Ectodermal cell (in vitro differentiated cells): ENCODE measurements at regions not wholly inside any gene's neighbourhood (a gene's known extent, or its start where the extent isn't known, plus 50 kb on each side); places are given as distances from the start of the nearest gene placed in this dataset.

Source experiments
- H3K27ac ChIP-seq: 2 replicates; pipeline ENCODE4 v1.7.0; 2013; ENCODE audit warnings: mild to moderate bottlenecking, low read depth, low read length; ENCODE audit not compliant: insufficient read depth, poor library complexity, severe bottlenecking
- H3K27me3 ChIP-seq: 2 replicates; pipeline ENCODE4 v1.7.0; 2013; ENCODE audit warnings: mild to moderate bottlenecking, low read length; ENCODE audit not compliant: insufficient read depth, control insufficient read depth, poor library complexity, severe bottlenecking
- H3K36me3 ChIP-seq: one replicate; pipeline ENCODE4 v1.7.0; 2013; ENCODE audit warnings: low read length; ENCODE audit not compliant: control insufficient read depth, insufficient read depth
- H3K4me1 ChIP-seq: one replicate; pipeline ENCODE4 v1.7.0; 2013; ENCODE audit warnings: low read length; ENCODE audit not compliant: control insufficient read depth, insufficient read depth
- H3K4me3 ChIP-seq: 2 replicates; pipeline ENCODE4 v1.7.0; 2013; ENCODE audit warnings: low read depth, low read length, control low read depth; ENCODE audit not compliant: insufficient read depth
- H3K9me3 ChIP-seq: 2 replicates; pipeline ENCODE4 v1.7.0; 2013; ENCODE audit warnings: mild to moderate bottlenecking, low read length, moderate library complexity; ENCODE audit not compliant: control insufficient read depth
- WGBS, 2 experiments: methylation state at CpG; one replicate each; pipeline ENCODE4 v1.1.7; 2013; ENCODE audit warnings: missing lambda C conversion rate in 2 of 2; 5-methylcytosine and 5-hydroxymethylcytosine counted together

GRCh38 chr2:16566701-16567100, 98.9 kb downstream of the CYRIA start:
- H3K4me1 ChIP-seq: no peaks in the 10 kb centered on the region
- H3K9me3 ChIP-seq: no peaks in the 10 kb centered on the region
- 89 to 97% methylated on average over 3 to 4 of the region's 4 CpGs for WGBS, 2 experiments
- no peak overlapping the region for H3K4me3 ChIP-seq
- no peaks in the 10 kb centered on the region for H3K36me3 ChIP-seq
- H3K27ac ChIP-seq: no peak overlapping the region
- H3K27me3 ChIP-seq: no peaks in the 10 kb centered on the region

DNA sequence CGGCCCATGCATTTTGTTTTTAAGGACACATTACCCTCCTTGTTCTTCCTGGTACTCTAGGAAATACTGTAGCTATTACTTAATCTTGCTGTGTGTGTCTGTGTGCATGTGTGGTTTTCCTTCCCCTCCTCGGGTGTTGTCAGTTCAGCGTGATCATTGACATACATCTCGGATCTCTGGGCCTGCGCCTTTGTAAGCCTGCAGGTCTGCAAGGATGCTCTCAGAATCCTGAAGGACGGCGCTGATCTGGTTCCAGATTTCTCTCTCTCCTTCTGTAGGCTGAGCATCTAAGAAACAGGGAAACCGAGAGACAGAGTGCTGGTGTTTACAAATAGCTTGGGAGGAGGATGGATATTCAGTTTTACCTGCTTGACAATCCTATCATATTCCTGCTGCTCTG, 100.2 kb downstream of the CYRIA start:
- Histone ChIP-seq H3K27ac (no peak overlapping the region), H3K27me3 (no peaks in the 10 kb centered on the region), H3K4me1 (no peaks in the 10 kb centered on the region), H3K36me3 (no peaks in the 10 kb centered on the region), H3K4me3 (no peak overlapping the region), H3K9me3 (no peaks in the 10 kb centered on the region)
- WGBS, 2 experiments: 80 to 83% methylated on average over 7 to 8 of the region's 8 CpGs

DNA sequence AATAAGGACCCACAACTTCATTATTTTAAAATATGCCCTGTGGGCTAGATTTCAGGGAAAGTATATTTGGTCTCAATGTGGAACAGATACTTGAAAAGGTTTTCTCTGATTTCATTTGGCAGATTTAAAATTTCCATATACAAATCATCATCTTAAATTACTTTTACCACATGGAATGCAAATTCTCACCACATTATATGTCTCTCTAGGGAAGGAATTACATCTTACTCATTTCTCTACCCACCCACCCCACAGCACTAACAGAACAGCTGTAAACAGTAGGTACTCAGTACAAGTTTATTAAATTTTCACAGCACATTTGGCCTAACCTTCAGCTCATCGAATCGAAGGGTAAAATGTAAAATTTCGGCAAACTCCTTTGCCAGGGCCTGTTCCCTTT, 104.0 kb downstream of the CYRIA start:
- no peaks in the 10 kb centered on the region for H3K36me3 ChIP-seq
- H3K27ac ChIP-seq: no peak overlapping the region
- no peaks in the 10 kb centered on the region for H3K9me3 ChIP-seq
- no peaks in the 10 kb centered on the region for H3K27me3 ChIP-seq
- no peaks in the 10 kb centered on the region for H3K4me1 ChIP-seq
- no peak overlapping the region for H3K4me3 ChIP-seq
- WGBS, 2 experiments: 95 to 97% methylated on average over 3 of the region's 3 CpGs

- Histone ChIP-seq H3K27ac (no peak overlapping the region), H3K36me3 (no peaks in the 10 kb centered on the region), H3K4me1 (no peaks in the 10 kb centered on the region), H3K9me3 (no peaks in the 10 kb centered on the region), H3K27me3 (no peaks in the 10 kb centered on the region), H3K4me3 (no peak overlapping the region)
- WGBS, 2 experiments: 91 to 92% methylated on average over 6 of the region's 6 CpGs
Observed at GRCh38 chr2:16561251-16561650, 104.4 kb downstream of the CYRIA start.

DNA sequence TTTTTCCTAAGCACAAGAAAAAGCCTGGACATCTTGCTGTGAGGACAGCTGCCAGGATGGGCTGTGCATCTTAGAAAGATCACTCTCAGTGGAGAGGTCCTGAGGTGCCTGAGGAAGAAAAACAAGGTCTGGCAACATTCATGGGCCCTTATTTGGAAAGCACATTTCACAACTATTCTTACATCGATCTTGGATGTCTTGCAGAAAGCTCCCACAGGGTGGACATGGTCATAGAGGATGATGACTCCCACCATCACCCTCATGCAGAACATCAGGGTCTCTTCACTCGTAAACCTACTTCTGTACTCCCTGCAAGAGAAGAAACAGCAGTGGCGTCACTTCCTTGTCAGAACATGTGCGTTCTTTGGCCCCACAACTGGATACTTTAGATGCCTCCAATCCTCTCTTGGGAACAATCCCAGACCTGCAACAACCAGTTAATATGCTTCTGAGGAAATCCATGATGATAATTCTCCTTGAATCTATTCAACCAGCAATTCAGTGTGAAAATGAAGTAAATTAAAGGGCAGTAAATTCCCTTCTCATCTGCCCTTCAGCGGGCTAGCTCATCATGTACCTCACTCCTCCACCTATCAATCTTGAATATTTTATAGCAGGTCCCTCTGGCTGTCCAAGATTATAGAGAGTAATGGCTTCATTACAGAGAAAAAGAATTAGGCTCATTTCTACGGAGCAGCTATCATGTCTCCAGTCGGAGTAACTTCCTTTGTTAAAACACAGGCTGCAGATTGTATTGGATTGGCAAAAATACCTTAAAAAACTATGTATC, 106.2 kb downstream of the CYRIA start:
- Histone ChIP-seq H3K4me3 (no peak overlapping the region), H3K4me1 (no peaks in the 10 kb centered on the region), H3K9me3 (no peaks in the 10 kb centered on the region), H3K27ac (no peak overlapping the region), H3K36me3 (no peaks in the 10 kb centered on the region), H3K27me3 (no peaks in the 10 kb centered on the region)
- WGBS, 2 experiments: 95% methylated on average over 7 of the region's 7 CpGs

DNA sequence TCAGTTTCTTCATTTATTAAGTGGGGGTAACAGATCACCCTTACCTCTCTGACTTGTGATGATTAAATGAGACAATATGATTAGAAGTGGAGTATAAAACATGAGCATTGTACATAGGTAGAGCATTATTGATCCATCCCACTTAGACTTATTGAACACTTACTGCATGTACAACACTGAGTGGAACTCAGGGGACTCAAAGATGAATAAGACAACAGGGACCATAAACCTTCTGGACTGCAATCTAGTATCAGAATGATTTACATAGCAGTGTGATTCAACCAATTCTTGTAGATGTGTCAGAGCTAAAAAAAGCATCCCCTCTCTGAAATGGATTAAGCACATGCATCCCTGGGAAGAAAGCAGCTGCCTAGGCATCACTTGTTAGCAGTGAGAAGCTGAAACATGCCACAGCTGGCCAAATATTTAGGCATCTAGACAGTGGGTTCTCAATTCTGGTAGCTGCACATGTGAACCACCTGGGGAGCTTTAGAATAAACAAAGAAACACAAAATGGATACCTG, 111.5 kb downstream of the CYRIA start:
- Histone ChIP-seq H3K27me3 (no peaks in the 10 kb centered on the region), H3K36me3 (no peaks in the 10 kb centered on the region), H3K27ac (no peak overlapping the region), H3K4me1 (no peaks in the 10 kb centered on the region), H3K4me3 (no peak overlapping the region), H3K9me3 (no peaks in the 10 kb centered on the region)

DNA sequence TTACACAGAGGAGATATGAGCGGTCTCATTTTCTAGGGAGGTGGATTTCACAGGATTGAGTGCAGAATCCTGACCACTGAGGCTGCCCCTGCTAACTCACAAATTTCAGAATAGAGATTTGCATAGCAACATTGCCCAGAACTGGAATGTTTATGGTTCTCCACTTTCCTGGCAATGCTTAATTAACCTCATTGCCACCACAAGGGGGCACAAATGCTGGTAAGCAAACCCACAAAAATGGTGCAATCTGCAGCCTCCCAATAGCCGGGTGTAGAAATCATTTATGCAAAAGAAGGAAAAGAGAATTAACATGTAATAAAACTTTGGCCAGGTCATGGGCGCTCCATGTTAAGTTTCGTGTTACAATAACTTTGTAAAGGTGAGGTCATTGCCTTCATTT, 112.4 kb downstream of the CYRIA start:
- 68 to 74% methylated on average over 4 of the region's 4 CpGs for WGBS, 2 experiments
- H3K27ac ChIP-seq: no peak overlapping the region
- H3K36me3 ChIP-seq: no peaks in the 10 kb centered on the region
- H3K4me3 ChIP-seq: no peak overlapping the region
- H3K4me1 ChIP-seq: no peaks in the 10 kb centered on the region
- H3K9me3 ChIP-seq: no peaks in the 10 kb centered on the region
- no peaks in the 10 kb centered on the region for H3K27me3 ChIP-seq

GRCh38 chr2:16552202-16552601, 113.4 kb downstream of the CYRIA start:
- no peaks in the 10 kb centered on the region for H3K9me3 ChIP-seq
- 85 to 88% methylated on average over 3 to 4 of the region's 4 CpGs for WGBS, 2 experiments
- H3K27me3 ChIP-seq: no peaks in the 10 kb centered on the region
- H3K27ac ChIP-seq: no peak overlapping the region
- H3K36me3 ChIP-seq: no peaks in the 10 kb centered on the region
- H3K4me3 ChIP-seq: no peak overlapping the region
- no peaks in the 10 kb centered on the region for H3K4me1 ChIP-seq

- Histone ChIP-seq H3K36me3 (no peaks in the 10 kb centered on the region), H3K4me3 (no peak overlapping the region), H3K4me1 (no peaks in the 10 kb centered on the region), H3K9me3 (no peaks in the 10 kb centered on the region), H3K27ac (no peak overlapping the region), H3K27me3 (no peaks in the 10 kb centered on the region)
- 85 to 91% methylated on average over 2 of the region's 2 CpGs for WGBS, 2 experiments
Observed at GRCh38 chr2:16548036-16548435, 117.6 kb downstream of the CYRIA start.

GRCh38 chr2:16546128-16546754, 119.4 kb downstream of the CYRIA start:
- Histone ChIP-seq H3K27me3 (no peaks in the 10 kb centered on the region), H3K27ac (no peak overlapping the region), H3K36me3 (no peaks in the 10 kb centered on the region), H3K4me1 (no peaks in the 10 kb centered on the region), H3K9me3 (no peaks in the 10 kb centered on the region), H3K4me3 (no peak overlapping the region)
- 74 to 77% methylated on average over 2 of the region's 2 CpGs for WGBS, 2 experiments
